ENCODE measurements at regions not wholly inside any gene's neighbourhood (a gene's known extent, or its start where the extent isn't known, plus 50 kb on each side); places are given as distances from the start of the nearest gene placed in this dataset.

GRCh38 chr1:56123826-56124225, 455.5 kb downstream of the PLPP3 start:
- no peak for TF ChIP-seq CTCF (IDR thresholded peaks at IDR 0.05)
- TF ChIP-seq POLR2AphosphoS5 (IDR thresholded peaks at IDR 0.05) = no peak
- TF ChIP-seq EP300 (IDR thresholded peaks at IDR 0.05) = no peak

Data from suprapubic skin (tissue), 4 donors.